ENCODE measurements at regions not wholly inside any gene's neighbourhood (a gene's known extent, or its start where the extent isn't known, plus 50 kb on each side); places are given as distances from the start of the nearest gene placed in this dataset.
A peak's percentile ranks its signal among the peaks of the same experiment; 100 is the strongest.

DNA sequence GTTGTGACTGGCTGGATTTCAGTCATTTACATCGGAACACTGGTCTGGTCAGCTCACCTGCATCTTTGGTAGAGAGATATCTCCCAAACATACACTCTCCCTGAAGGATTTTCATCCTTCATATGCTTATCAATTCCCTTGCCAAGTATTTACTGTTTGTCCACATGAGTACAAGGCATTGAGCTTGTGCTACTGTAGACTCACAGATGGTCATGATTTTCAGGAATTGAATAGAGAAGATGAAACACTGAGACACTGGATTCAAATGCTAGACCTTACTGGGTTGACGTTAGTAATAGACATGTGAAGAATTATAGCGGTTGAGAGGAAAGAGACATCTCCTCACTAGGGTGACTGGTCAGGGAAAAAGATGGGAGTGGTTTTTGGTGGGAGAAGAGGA is 62.9 kb upstream of the ABL1 start:
- no peak for DNase-seq (ENCODE audit: low read depth)
- TF ChIP-seq, protein P1, sequence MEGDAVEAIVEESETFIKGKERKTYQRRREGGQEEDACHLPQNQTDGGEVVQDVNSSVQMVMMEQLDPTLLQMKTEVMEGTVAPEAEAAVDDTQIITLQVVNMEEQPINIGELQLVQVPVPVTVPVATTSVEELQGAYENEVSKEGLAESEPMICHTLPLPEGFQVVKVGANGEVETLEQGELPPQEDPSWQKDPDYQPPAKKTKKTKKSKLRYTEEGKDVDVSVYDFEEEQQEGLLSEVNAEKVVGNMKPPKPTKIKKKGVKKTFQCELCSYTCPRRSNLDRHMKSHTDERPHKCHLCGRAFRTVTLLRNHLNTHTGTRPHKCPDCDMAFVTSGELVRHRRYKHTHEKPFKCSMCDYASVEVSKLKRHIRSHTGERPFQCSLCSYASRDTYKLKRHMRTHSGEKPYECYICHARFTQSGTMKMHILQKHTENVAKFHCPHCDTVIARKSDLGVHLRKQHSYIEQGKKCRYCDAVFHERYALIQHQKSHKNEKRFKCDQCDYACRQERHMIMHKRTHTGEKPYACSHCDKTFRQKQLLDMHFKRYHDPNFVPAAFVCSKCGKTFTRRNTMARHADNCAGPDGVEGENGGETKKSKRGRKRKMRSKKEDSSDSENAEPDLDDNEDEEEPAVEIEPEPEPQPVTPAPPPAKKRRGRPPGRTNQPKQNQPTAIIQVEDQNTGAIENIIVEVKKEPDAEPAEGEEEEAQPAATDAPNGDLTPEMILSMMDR (IDR thresholded peaks at IDR 0.05; ENCODE audit: control insufficient read depth, extremely low read depth, insufficient read depth) = no peak
- H3K4me3 ChIP-seq (ENCODE audit: low read depth, low read length) = no peak overlapping the region

DNA sequence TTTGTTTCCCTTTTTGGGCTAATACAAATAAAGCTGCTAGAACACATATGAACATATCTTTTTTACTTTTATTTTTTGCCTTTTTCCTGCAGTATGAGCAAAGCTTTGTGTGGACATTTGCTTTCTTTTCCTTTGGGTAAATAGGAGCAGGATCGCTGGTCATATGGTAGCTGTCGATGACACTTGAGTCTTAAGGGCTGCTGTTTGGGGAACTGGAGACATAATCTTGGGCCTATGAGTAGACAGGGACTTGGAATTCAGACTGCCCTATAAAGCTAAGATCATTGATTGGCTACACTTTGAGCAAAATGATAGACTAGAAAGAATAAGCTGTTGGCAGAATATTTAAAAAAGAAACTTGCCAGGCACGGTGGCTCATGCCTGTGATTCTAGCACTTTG is 60.9 kb upstream of the ABL1 start:
- H3K4me3 ChIP-seq (ENCODE audit: low read depth, low read length) = no peak overlapping the region
- DNase-seq (ENCODE audit: low read depth) = no peak
- TF ChIP-seq, protein P1 (IDR thresholded peaks at IDR 0.05; ENCODE audit: control insufficient read depth, extremely low read depth, insufficient read depth) = no peak

DNA sequence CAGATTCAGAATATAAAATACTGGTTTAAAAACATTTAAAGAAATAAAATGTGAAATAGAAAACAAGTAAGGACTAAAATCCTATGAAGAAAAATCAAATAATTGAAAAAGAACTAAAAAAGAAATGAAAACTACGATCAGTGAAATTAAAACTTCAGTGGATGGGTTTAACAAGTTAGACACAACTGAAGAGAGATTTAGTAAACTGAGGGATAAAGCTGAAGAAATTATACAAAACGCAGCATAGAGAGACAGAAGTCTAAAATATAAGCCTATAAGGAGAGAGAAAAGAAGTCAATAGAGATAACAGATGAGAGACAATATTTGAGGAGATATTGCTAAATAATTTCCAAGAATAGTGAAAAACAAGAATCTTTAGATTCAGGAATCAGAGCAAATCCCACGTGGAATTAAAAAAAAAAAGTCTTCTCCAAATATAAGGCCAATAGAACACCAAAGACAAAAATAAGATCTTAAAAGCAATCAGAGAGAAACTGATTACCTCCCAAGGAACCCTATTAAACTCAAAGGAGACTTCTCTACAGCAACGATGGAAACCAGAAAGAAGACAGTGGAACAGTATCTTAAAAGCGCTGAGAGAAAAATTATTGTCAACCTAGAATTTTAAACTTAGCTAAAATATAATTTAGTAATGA is 59.6 kb upstream of the ABL1 start:
- TF ChIP-seq, protein P1 (IDR thresholded peaks at IDR 0.05; ENCODE audit: control insufficient read depth, extremely low read depth, insufficient read depth) = no peak
- DNase-seq (ENCODE audit: low read depth) = no peak
- H3K4me3 ChIP-seq (ENCODE audit: low read depth, low read length) = no peak overlapping the region

DNA sequence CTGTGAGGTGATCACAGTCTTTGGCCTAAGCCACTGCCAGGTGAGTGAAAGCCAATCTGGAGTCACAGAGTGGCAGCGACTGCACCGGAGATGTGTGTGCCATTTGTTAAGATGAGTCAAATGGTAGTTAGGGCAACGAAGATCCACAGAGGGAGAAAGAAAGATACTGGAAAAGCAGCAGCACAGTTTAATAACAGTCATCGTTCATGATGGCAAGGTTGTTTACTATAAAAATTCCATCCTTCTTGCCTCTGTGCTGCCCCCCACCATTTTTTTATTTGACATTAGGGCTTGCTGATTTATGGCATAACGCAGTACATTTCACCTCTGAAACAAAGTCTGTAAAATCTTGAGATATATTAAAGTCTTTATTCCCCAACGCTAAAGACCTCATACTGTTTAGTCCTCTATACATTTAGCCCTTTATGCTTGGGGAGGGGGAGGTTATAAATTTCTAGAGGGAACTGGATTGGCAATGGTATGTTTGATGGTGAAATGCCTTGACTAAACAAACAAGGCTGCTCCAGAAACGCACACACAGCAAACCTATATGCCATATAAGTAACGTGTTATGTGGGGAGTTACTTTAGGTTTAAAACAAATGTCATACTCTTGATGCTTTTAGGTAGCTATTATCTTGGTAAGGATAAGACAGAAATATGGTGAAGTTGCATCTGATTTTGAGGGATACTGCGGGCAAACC is 55.8 kb upstream of the ABL1 start:
- no peak overlapping the region for H3K4me3 ChIP-seq (ENCODE audit: low read depth, low read length)
- TF ChIP-seq, protein P1 (IDR thresholded peaks at IDR 0.05; ENCODE audit: control insufficient read depth, extremely low read depth, insufficient read depth) = no peak
- DNase-seq (ENCODE audit: low read depth) = peak; percentile 10

DNA sequence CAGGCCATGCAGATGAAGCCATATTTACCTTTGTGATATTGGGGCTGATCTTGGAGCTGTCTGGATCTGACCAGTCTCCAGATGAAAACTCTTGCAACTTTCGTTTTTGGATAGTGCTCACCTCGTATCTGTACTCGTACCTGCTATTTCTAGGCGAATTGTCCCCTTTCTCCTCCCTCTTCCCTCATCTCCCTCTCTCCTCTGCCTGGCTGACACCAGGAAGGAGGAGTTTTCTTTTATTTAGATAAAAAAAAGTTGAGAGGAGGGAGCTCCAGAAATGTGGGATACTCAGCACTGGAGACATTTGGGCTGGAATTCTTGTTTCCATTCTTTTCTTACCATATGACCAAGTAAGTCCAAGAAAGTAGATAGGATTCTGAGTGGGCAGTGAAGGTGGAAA is 54.6 kb upstream of the ABL1 start:
- no peak for DNase-seq (ENCODE audit: low read depth)
- TF ChIP-seq, protein P1 (IDR thresholded peaks at IDR 0.05; ENCODE audit: control insufficient read depth, extremely low read depth, insufficient read depth) = no peak
- H3K4me3 ChIP-seq (ENCODE audit: low read depth, low read length) = no peak overlapping the region

DNA sequence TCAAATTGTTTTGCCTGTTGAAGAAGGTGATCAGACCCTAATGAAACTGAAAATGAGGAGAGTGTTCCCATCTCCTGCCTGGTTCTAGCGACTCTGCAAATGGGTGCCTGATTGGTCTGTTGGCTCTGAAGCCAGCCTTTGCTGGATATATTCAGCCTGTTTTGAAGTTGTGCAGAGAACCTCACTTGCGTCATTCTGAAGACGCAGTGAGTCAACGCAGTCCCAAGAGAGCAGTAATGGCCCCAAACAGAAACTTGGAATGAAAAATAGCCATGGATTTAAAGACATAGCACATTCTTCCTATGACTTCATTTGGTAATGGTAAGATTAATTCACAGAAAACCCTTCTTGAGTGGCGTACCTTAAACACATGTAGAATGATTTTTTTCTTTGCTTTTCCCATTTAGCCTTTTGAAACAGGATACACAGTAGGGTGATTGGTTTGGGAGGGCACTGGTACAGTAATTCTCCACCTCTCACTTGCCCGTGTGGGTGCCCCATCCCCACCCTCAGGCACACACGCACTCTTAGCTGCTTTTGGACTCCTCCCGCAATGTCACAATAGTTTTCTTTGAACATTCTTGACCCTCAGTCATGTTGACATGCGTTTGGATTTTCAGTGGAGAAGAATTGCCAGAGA is 54.1 kb upstream of the ABL1 start:
- DNase-seq (ENCODE audit: low read depth) = no peak
- TF ChIP-seq, protein P1 (IDR thresholded peaks at IDR 0.05; ENCODE audit: control insufficient read depth, extremely low read depth, insufficient read depth) = no peak
- no peak overlapping the region for H3K4me3 ChIP-seq (ENCODE audit: low read depth, low read length)

Data from LNCaP clone FGC (cell line).